ENCODE measurements at regions not wholly inside any gene's neighbourhood (a gene's known extent, or its start where the extent isn't known, plus 50 kb on each side); places are given as distances from the start of the nearest gene placed in this dataset.

DNA sequence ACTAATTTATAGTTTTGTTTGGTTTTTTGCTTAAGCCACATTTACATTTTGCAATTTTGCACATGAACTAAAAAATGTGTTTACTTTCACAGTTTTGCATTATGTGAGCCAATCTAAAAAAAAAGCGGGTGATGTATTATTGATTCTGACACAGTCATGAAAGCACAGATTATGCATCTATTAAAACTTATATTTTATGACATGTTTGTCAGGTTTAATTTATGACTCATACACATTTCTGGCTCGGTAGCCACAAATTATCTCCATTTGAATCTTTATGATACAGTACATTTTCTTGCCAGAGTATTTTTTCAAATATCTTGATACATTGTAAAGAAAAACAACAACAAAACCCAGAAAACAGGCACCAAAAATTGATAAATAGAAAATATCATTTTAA, 280.4 kb upstream of the GRIP1 start:
- no peak overlapping the region for H3K27ac Mint-ChIP-seq
- peaks cover 0 to 8% of the 10 kb centered on the region in 2 donors for H3K27me3 Mint-ChIP-seq
- H3K36me3 Mint-ChIP-seq: no peaks in the 10 kb centered on the region
- DNase-seq (ENCODE audit: low spot score): no peak
- no peaks in the 10 kb centered on the region for H3K9me3 Mint-ChIP-seq
- no peak overlapping the region for H3K4me3 Mint-ChIP-seq
- no peak for ATAC-seq
- H3K4me1 Mint-ChIP-seq (ENCODE audit: low read depth in 2 of 2): peaks cover 15% of the 10 kb centered on the region in 2 donors

DNA sequence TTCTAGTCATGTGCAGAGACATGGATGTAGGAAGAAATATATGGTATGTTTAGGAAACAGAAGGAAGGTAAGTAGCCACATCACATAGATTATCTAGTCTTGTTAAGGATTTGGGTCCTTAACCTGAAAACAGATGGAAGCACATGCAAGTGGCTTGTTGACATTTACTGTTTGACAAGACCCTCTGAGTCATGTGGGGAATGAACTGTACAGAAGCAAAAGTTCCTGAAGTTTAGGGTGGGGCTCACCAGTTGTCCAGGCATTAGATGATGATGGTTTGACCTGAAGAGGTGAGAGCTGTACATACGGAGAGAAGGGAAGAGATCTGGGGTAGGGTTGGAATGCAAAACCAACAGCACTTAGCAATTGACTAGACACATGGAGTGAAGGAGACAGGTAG, 281.1 kb upstream of the GRIP1 start:
- Mint-ChIP-seq H3K27me3 (peaks cover 0 to 8% of the 10 kb centered on the region in 2 donors), H3K4me3 (no peak overlapping the region), H3K4me1 (ENCODE audit: low read depth in 2 of 2) (peaks cover 21 to 22% of the 10 kb centered on the region in 2 donors), H3K36me3 (no peaks in the 10 kb centered on the region), H3K27ac (no peak overlapping the region), H3K9me3 (no peaks in the 10 kb centered on the region)
- no peak for DNase-seq (ENCODE audit: low spot score)
- no peak for ATAC-seq

DNA sequence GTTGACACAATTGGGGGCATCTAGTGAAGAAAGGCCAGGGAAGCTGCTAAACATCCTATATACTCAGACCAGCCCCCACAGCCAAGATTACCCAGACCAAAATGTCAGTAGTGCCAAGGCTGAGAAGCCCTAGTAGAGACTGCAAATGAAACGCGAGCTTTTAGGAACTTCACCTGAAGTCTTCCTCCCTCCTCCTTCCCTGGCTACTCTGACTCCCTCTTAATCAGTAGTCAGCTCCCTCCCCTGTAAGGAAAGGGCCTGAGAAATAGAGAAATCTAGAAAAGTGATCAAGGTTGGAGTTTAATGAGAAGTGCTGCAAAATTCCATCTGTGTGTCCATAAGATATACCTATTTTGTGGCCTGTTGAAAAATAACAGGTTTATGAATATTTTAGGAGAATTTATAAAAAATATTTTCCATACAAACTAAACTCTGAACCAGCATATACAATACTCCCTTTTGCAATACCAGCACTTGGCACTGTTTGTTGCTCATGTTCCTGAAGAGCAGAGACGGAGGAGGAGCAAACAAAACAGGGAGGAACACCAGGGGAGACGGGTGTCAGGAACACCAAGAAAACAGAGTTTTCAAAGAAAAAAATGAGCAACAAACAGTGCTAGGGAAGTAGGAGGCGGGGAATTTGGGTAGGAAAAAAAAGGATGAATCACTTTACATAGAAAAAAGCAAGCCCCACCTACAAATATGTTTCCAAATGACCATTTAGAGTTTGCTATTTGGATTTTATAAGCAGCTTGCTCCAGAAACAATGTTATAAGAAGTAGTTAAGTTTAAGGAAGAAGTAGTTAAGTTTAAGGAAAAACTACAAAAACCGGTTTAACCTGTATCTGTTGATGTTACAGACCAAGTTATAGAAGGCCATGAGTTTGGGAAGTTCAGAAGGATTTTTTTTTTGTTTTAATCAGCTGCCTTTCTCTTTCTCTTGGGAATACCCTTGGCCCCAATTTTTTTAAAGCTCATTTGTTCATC, 282.1 kb upstream of the GRIP1 start:
- no peak overlapping the region for H3K27ac Mint-ChIP-seq
- no peaks in the 10 kb centered on the region for H3K36me3 Mint-ChIP-seq
- H3K27me3 Mint-ChIP-seq: peaks cover 0 to 8% of the 10 kb centered on the region in 2 donors
- DNase-seq (ENCODE audit: low spot score) (no peak), ATAC-seq (no peak)
- peaks cover 26 to 29% of the 10 kb centered on the region in 2 donors for H3K4me1 Mint-ChIP-seq (ENCODE audit: low read depth in 2 of 2)
- no peak overlapping the region for H3K4me3 Mint-ChIP-seq
- no peaks in the 10 kb centered on the region for H3K9me3 Mint-ChIP-seq

DNA sequence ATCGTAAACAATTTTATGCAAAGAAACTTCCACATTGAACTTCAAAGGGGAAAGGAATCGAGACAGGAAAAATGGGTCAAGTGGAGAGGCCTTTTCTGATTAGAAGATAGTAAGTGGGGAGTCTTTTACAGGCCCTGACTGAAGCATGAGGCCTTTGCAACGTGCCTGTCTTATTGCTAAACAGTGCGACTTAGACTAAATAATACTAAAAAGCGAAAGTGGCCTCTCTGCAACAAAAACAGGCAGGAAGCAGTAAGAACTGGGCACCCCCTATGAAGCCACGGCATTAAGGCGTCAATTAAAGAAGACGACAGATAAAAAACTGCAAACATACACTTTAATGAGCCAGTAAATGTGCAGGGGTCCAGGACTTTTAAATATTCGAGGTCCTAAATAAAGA, 283.4 kb upstream of the GRIP1 start:
- Mint-ChIP-seq H3K9me3 (no peaks in the 10 kb centered on the region), H3K27ac (no peak overlapping the region), H3K4me1 (ENCODE audit: low read depth in 2 of 2) (peaks cover 26 to 29% of the 10 kb centered on the region in 2 donors), H3K36me3 (no peaks in the 10 kb centered on the region), H3K27me3 (peaks cover 0 to 8% of the 10 kb centered on the region in 2 donors), H3K4me3 (peak overlapping the region; percentile 12)
- ATAC-seq (no peak), DNase-seq (ENCODE audit: low spot score) (no peak)

DNA sequence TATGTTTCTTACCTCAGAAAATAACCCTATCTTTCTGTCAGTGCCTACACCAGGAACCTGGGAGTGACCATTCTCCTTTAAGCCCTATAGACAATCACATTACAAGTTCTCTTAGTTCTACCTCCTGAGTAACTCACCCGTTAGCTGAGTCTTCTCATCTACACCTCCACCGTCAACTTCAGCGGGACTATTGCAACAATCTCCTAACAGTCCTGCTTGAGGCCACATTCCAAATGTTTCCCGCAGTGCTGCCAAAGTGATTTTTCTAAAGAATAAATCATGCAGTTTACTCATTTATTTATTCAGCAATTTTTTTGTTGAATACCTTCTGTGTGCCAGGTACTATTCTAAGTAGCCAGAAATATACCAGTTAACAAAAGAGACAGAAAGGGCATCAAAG, 285.0 kb upstream of the GRIP1 start:
- DNase-seq (ENCODE audit: low spot score) (no peak), ATAC-seq (no peak)
- Mint-ChIP-seq H3K27ac (no peak overlapping the region), H3K4me3 (no peak overlapping the region), H3K9me3 (no peaks in the 10 kb centered on the region), H3K27me3 (peaks cover 0 to 8% of the 10 kb centered on the region in 2 donors), H3K4me1 (ENCODE audit: low read depth in 2 of 2) (peaks cover 26 to 29% of the 10 kb centered on the region in 2 donors), H3K36me3 (no peaks in the 10 kb centered on the region)

DNA sequence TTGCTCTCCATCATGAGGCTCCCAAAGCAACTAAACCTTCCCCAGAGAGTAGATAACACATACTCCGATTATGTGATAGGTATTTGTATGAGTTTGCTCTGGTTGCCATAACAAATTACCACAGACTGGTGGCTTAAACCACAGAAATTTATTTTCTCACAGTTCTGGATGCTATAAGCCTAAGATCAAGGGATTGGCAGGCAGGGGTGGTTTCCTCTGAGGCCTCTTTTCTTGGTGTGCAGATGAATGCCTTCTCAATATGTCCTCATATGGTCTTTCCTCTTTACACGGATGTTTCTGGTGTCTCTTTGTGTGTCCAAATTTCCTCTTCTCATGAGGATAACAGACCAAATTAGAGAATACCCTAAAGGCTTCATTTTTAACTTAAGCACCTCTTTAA, 285.8 kb upstream of the GRIP1 start:
- Mint-ChIP-seq H3K27me3 (peaks cover 0 to 16% of the 10 kb centered on the region in 2 donors), H3K9me3 (no peaks in the 10 kb centered on the region), H3K36me3 (no peaks in the 10 kb centered on the region), H3K4me3 (peak overlapping the region; percentile 25), H3K4me1 (ENCODE audit: low read depth in 2 of 2) (peaks cover 26 to 29% of the 10 kb centered on the region in 2 donors), H3K27ac (peak overlapping the region in 1 of 2 donors; percentile 42)
- ATAC-seq (peak; percentile 83 to 93), DNase-seq (ENCODE audit: low spot score) (no peak)

DNA sequence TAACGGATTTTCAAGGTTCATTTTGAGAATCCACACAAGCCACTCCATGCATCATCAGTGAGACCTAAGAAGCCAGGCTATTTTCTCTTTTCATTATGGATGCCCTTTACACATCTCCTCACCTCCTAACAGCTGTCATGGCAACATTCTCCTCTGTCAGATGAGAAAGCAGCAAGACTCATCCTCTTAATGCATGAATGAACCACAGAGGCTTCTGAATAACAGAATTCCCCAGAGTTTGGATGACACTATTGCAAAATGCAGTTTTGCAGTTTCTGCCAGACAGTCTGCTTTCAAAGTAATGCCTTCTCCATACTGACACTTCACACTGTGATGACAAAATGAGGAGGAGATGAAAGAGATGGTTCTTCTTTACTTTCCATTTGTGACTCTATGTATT, 286.7 kb upstream of the GRIP1 start:
- Mint-ChIP-seq H3K27ac (no peak overlapping the region), H3K9me3 (no peaks in the 10 kb centered on the region)

DNA sequence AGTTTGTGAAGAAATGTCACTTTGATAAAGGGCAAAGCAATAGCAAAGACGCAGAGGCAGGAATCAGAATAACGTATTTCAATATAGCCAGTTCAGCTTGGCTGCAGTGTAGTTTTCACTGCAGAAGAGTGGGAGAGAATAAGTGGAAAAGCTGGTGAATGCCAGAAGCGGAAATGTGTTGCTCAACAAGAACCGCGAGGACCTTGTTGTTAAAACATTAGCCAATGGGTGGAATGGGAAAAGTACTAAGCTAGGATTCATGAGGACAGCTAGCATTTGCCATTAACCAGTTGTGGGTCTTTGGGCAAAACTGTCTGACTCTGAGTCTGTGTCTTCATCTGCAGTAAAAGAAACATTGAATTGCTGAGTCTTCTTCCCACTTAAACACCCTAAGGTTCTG, 292.9 kb upstream of the GRIP1 start:
- H3K4me1 Mint-ChIP-seq (ENCODE audit: low read depth in 2 of 2): no peaks in the 10 kb centered on the region
- no peak overlapping the region for H3K27ac Mint-ChIP-seq
- H3K9me3 Mint-ChIP-seq: no peaks in the 10 kb centered on the region
- peaks cover 4% of the 10 kb centered on the region for H3K36me3 Mint-ChIP-seq
- no peak overlapping the region for H3K4me3 Mint-ChIP-seq
- ATAC-seq: no peak
- peaks cover 5 to 40% of the 10 kb centered on the region in 2 donors for H3K27me3 Mint-ChIP-seq
- DNase-seq (ENCODE audit: low spot score): no peak

More for the DNA sequence above, 286.7 kb upstream of the GRIP1 start:
- ATAC-seq (no peak), DNase-seq (ENCODE audit: low spot score) (no peak)
- H3K4me3 Mint-ChIP-seq: no peak overlapping the region
- peaks cover 2 to 18% of the 10 kb centered on the region in 2 donors for H3K27me3 Mint-ChIP-seq
- H3K4me1 Mint-ChIP-seq (ENCODE audit: low read depth in 2 of 2): peaks cover 26 to 29% of the 10 kb centered on the region in 2 donors
- H3K36me3 Mint-ChIP-seq: peaks cover 4% of the 10 kb centered on the region

DNA sequence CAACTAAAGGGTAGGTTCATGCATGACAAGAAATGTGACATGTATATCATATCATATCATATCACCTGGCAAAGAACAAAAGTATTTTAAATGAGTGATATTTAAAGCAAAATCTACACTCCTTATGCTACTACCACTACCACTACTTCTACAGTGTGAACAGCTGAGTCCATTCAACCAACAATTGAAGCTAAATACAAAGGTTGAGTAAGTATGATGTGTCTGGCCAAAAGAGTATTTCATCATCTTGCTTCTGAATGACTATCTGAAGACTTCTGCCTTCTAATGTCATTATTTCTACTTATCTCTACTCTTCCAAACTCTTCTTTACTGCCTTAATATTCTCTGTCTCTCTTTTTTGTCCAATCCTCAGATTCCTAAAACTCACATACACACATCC, 292.6 kb upstream of the CAND1 start:
- ATAC-seq: no peak
- DNase-seq (ENCODE audit: low spot score): no peak
- Mint-ChIP-seq H3K36me3 (no peaks in the 10 kb centered on the region), H3K4me3 (no peak overlapping the region), H3K27me3 (peaks cover 3 to 19% of the 10 kb centered on the region in 2 donors), H3K9me3 (no peaks in the 10 kb centered on the region), H3K4me1 (ENCODE audit: low read depth in 2 of 2) (peaks cover 3 to 11% of the 10 kb centered on the region in 2 donors), H3K27ac (no peak overlapping the region)

DNA sequence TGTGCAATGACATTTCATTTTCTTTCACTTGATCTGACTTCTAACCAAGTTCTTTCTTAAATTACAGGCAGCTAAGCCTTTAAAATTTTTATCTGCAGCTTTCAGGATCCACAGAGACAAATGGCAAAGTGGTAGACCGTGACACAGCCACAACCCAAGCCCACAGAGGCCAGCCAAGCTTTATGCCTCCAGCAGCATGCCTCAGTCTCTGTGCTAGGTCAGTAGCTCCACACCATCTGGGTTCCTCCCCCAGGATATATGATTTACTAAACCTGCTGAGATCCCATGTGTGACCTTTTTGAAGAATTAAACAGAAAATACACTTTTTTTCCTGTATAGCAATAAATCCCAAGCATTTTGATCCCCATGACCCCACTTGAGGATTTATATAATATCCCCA, 290.4 kb upstream of the CAND1 start:
- no peak overlapping the region for H3K27ac Mint-ChIP-seq
- ATAC-seq (peak in 1 of 2 donors; percentile 61), DNase-seq (ENCODE audit: low spot score) (no peak)
- H3K27me3 Mint-ChIP-seq: peaks cover 3 to 21% of the 10 kb centered on the region in 2 donors
- H3K4me1 Mint-ChIP-seq (ENCODE audit: low read depth in 2 of 2): peaks cover 3 to 11% of the 10 kb centered on the region in 2 donors
- H3K4me3 Mint-ChIP-seq: peak overlapping the region; percentile 1
- H3K36me3 Mint-ChIP-seq: no peaks in the 10 kb centered on the region
- H3K9me3 Mint-ChIP-seq: no peaks in the 10 kb centered on the region

DNA sequence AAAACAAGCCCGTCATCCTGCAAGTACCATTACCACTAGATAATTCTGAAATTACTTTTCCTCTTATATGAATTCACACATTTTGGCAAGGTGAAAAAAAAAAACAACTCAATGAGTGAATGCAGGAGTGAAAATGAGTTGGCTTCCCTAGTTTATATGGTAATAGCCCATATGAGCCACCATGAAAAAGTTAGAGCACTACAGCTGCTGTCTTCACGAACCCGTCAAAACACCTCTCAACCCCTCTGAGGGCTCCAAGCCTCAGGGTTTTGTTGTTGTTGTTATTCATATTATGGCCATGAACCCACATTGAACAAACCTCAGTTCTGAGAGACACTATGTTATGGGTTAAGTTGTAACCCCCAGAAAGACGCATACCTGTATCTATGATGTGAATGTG, 289.9 kb upstream of the CAND1 start:
- Mint-ChIP-seq H3K27me3 (peaks cover 3 to 21% of the 10 kb centered on the region in 2 donors), H3K9me3 (no peaks in the 10 kb centered on the region), H3K4me1 (ENCODE audit: low read depth in 2 of 2) (peaks cover 3 to 11% of the 10 kb centered on the region in 2 donors), H3K27ac (no peak overlapping the region), H3K36me3 (no peaks in the 10 kb centered on the region), H3K4me3 (peak overlapping the region; percentile 1)
- DNase-seq (ENCODE audit: low spot score) (no peak), ATAC-seq (peak; percentile 79 to 95)

DNA sequence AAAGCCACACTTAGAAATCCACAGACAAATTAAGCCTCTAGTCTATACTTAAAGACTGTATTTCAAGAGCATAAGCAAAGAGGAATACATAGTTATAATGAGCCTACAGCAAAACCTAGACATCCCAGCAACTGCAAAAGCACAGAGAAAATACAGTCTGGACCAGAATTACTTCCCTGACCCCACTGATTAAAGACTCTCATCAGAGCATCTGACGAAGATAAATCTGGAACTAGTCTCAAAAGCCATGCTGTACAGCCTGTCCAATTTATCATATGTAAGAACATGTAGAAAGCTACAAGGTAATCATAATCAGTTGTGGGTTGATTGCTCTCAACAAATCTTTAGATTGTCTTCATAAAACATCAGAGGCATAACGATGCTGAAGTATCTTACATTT, 285.1 kb upstream of the CAND1 start:
- ATAC-seq (no peak), DNase-seq (ENCODE audit: low spot score) (no peak)
- Mint-ChIP-seq H3K9me3 (no peaks in the 10 kb centered on the region), H3K27ac (no peak overlapping the region), H3K27me3 (peaks cover 0 to 6% of the 10 kb centered on the region in 2 donors), H3K4me3 (no peak overlapping the region), H3K36me3 (no peaks in the 10 kb centered on the region), H3K4me1 (ENCODE audit: low read depth in 2 of 2) (peaks cover 3 to 7% of the 10 kb centered on the region in 2 donors)

DNA sequence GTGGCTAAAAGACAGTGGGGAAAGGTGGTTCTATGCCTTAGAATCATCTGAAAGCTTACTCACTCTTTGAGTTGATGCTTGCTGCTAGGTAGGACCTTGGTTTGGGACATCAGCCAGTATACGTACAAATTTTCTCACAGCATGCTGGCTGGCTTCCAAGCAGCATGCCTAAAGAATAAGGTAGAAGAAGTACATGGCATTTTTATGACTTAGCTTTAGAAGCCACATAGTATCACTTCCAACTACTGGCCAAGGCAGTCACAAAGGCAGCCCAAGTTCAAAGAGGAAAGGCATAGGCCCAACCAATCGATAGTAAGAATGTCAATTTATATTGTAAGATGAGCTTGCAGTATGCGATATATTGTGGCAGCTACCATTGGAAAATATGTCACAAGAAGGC, 284.2 kb upstream of the CAND1 start:
- Mint-ChIP-seq H3K36me3 (no peaks in the 10 kb centered on the region), H3K9me3 (no peaks in the 10 kb centered on the region), H3K27me3 (peaks cover 0 to 6% of the 10 kb centered on the region in 2 donors), H3K4me3 (no peak overlapping the region), H3K4me1 (ENCODE audit: low read depth in 2 of 2) (no peaks in the 10 kb centered on the region), H3K27ac (no peak overlapping the region)
- no peak for ATAC-seq
- no peak for DNase-seq (ENCODE audit: low spot score)

DNA sequence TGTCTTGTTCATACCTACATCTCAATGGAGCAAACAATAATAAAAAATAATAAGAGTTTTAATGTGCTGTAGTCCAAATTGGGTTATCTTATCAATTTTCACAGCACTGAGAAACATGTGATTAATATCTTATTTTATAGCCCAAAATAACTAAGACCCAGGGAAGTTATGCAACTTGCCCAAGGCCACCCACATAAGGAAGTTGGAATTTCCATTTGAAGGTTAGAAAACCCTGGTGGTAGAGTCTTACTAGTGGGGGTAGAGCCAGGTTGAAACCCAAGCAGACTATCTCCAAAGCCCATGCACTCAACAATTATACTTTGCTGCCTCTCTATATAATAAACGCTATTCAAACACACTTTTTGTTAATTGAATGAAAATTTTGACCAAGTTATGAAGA, 270.0 kb upstream of the CAND1 start:
- no peak for ATAC-seq
- Mint-ChIP-seq H3K36me3 (no peaks in the 10 kb centered on the region), H3K9me3 (no peaks in the 10 kb centered on the region), H3K4me3 (no peak overlapping the region), H3K27me3 (peaks cover 11 to 26% of the 10 kb centered on the region in 2 donors), H3K27ac (no peak overlapping the region), H3K4me1 (ENCODE audit: low read depth in 2 of 2) (no peaks in the 10 kb centered on the region)
- DNase-seq (ENCODE audit: low spot score): no peak
